CD8-positive, alpha-beta memory T cell (primary cell): ENCODE measurements at regions not wholly inside any gene's neighbourhood (a gene's known extent, or its start where the extent isn't known, plus 50 kb on each side); places are given as distances from the start of the nearest gene placed in this dataset.
A peak's percentile ranks its signal among the peaks of the same experiment; 100 is the strongest.
"Not testable (repeated sequence)": the region's sequence is repeated elsewhere in the genome, so short reads cannot be mapped to it uniquely, and the experiment has no call there.

Source experiments
- CTCF ChIA-PET: fragments of 350-600 bp; sonication (Branson Sonifier 250); formaldehyde crosslinking; loops from one replicate; lab custom pipeline; 2021; ENCODE audit warnings: antibody characterized with exemption; lab: Charles Lee
- POLR2A ChIA-PET: fragments of 350-600 bp; sonication (Branson Sonifier 250); formaldehyde crosslinking; loops from one replicate; lab custom pipeline; 2021; ENCODE audit warnings: antibody characterized with exemption; lab: Charles Lee
- DNase-seq, 5 donors: peaks; one replicate each; pipeline versions ENCODE4 v3.0.0 to v3.0.0-alpha.2; 2020 to 2022; ENCODE audit warnings: mixed read lengths in 1 of 5
- H3K27ac ChIP-seq: one replicate; pipeline ENCODE4 v1.7.0; 2013; ENCODE audit warnings: low read depth, mild to moderate bottlenecking, low read length, moderate library complexity
- H3K27me3 ChIP-seq: 2 replicates; pipeline ENCODE4 v1.7.0; 2013; ENCODE audit warnings: low read length, mild to moderate bottlenecking; ENCODE audit not compliant: insufficient read depth, poor library complexity, severe bottlenecking
- H3K36me3 ChIP-seq: 2 replicates; pipeline ENCODE4 v1.7.0; 2013; ENCODE audit warnings: mild to moderate bottlenecking, low read length, moderate library complexity; ENCODE audit not compliant: insufficient read depth
- H3K4me1 ChIP-seq: 2 replicates; pipeline ENCODE4 v1.7.0; 2013; ENCODE audit warnings: mild to moderate bottlenecking, low read length, moderate library complexity; ENCODE audit not compliant: insufficient read depth
- H3K4me3 ChIP-seq: 2 replicates; pipeline ENCODE4 v1.7.0; 2013; ENCODE audit warnings: mild to moderate bottlenecking, low read length
- H3K9me3 ChIP-seq: 2 replicates; pipeline ENCODE4 v1.7.0; 2013; ENCODE audit warnings: mild to moderate bottlenecking, low read length
- H3K27ac Mint-ChIP-seq, 8 donors: one replicate each; pipeline ENCODE4 v1.8.0; 2020 to 2021; ENCODE audit warnings: mixed read lengths in 8 of 8, mild to moderate bottlenecking in 6 of 8, inconsistent platforms in 3 of 8, moderate library complexity in 3 of 8
- H3K27me3 Mint-ChIP-seq, 2 donors: one replicate each; pipeline ENCODE4 v1.8.0; 2020 to 2021; ENCODE audit warnings: mixed read lengths in 2 of 2, mild to moderate bottlenecking in 1 of 2, moderate library complexity in 1 of 2
- H3K36me3 Mint-ChIP-seq, 3 donors: one replicate each; pipeline ENCODE4 v1.8.0; 2020 to 2021; ENCODE audit warnings: mixed read lengths in 3 of 3, inconsistent platforms in 1 of 3, mild to moderate bottlenecking in 1 of 3
- H3K4me1 Mint-ChIP-seq, 3 donors: one replicate each; pipeline ENCODE4 v1.8.0; 2020 to 2021; ENCODE audit warnings: mixed read lengths in 3 of 3, inconsistent platforms in 1 of 3, mild to moderate bottlenecking in 1 of 3
- H3K4me3 Mint-ChIP-seq, 7 donors: one replicate each; pipeline ENCODE4 v1.8.0; 2020 to 2021; ENCODE audit warnings: mixed read lengths in 7 of 7, mild to moderate bottlenecking in 6 of 7, moderate library complexity in 4 of 7, inconsistent platforms in 2 of 7
- H3K9me3 Mint-ChIP-seq, 5 donors: one replicate each; pipeline ENCODE4 v1.8.0; 2020 to 2022; ENCODE audit warnings: mixed read lengths in 5 of 5, mild to moderate bottlenecking in 3 of 5, moderate library complexity in 2 of 5, inconsistent platforms in 1 of 5

- no peaks in the 10 kb centered on the region for H3K27me3 Mint-ChIP-seq
- no peak overlapping the region for H3K4me3 ChIP-seq
- ChIA-PET CTCF (no interaction called here), POLR2A (no interaction called here)
- no peak for DNase-seq
- no peaks in the 10 kb centered on the region for H3K36me3 ChIP-seq
- H3K9me3 Mint-ChIP-seq = peaks cover 1 to 14% (median 4%) of the 10 kb centered on the region in 5 donors
- H3K27ac Mint-ChIP-seq = no peak overlapping the region
- H3K27me3 ChIP-seq = no peaks in the 10 kb centered on the region
- no peaks in the 10 kb centered on the region for H3K4me1 Mint-ChIP-seq
- no peaks in the 10 kb centered on the region for H3K36me3 Mint-ChIP-seq
- no peak overlapping the region for H3K27ac ChIP-seq
- no peaks in the 10 kb centered on the region for H3K4me1 ChIP-seq
- H3K4me3 Mint-ChIP-seq = no peak overlapping the region
- no peaks in the 10 kb centered on the region for H3K9me3 ChIP-seq
Measured at GRCh38 chr3:74921676-74922075, 307.2 kb upstream of the CNTN3 start.

GRCh38 chr3:74920721-74921350, 306.4 kb upstream of the CNTN3 start:
- Mint-ChIP-seq H3K27me3 (no peaks in the 10 kb centered on the region), H3K27ac (no peak overlapping the region), H3K36me3 (no peaks in the 10 kb centered on the region), H3K4me3 (no peak overlapping the region), H3K4me1 (no peaks in the 10 kb centered on the region), H3K9me3 (peaks cover 1 to 20% (median 5%) of the 10 kb centered on the region in 5 donors)
- Histone ChIP-seq H3K4me1 (no peaks in the 10 kb centered on the region), H3K36me3 (no peaks in the 10 kb centered on the region), H3K27me3 (no peaks in the 10 kb centered on the region), H3K4me3 (no peak overlapping the region), H3K27ac (no peak overlapping the region), H3K9me3 (no peaks in the 10 kb centered on the region)
- ChIA-PET CTCF (no interaction called here), POLR2A (no interaction called here)
- DNase-seq = no peak

GRCh38 chr3:74916696-74917095, 302.2 kb upstream of the CNTN3 start:
- Mint-ChIP-seq H3K4me1 (no peaks in the 10 kb centered on the region), H3K4me3 (no peak overlapping the region), H3K9me3 (peaks cover 1 to 23% (median 4%) of the 10 kb centered on the region in 5 donors), H3K36me3 (no peaks in the 10 kb centered on the region), H3K27me3 (no peaks in the 10 kb centered on the region), H3K27ac (no peak overlapping the region)
- H3K36me3 ChIP-seq = no peaks in the 10 kb centered on the region
- H3K4me1 ChIP-seq = no peaks in the 10 kb centered on the region
- H3K9me3 ChIP-seq = no peaks in the 10 kb centered on the region
- ChIA-PET CTCF (no interaction called here), POLR2A (no interaction called here)
- no peak overlapping the region for H3K4me3 ChIP-seq
- H3K27ac ChIP-seq = no peak overlapping the region
- no peak for DNase-seq
- H3K27me3 ChIP-seq = no peaks in the 10 kb centered on the region

GRCh38 chr3:74906181-74906580, 291.7 kb upstream of the CNTN3 start:
- no peak for DNase-seq
- no peaks in the 10 kb centered on the region for H3K9me3 ChIP-seq
- no peaks in the 10 kb centered on the region for H3K27me3 ChIP-seq
- H3K27me3 Mint-ChIP-seq = no peaks in the 10 kb centered on the region
- no peak overlapping the region for H3K4me3 ChIP-seq
- peaks cover 0 to 21% (median 5%) of the 10 kb centered on the region in 5 donors for H3K9me3 Mint-ChIP-seq
- CTCF ChIA-PET = no interaction called here
- no peaks in the 10 kb centered on the region for H3K36me3 ChIP-seq
- peaks cover 0 to 1% (median 0%) of the 10 kb centered on the region in 3 donors for H3K36me3 Mint-ChIP-seq
- no peak overlapping the region for H3K27ac ChIP-seq
- H3K4me3 Mint-ChIP-seq = no peak overlapping the region
- POLR2A ChIA-PET = no interaction called here
- H3K4me1 ChIP-seq = no peaks in the 10 kb centered on the region
- no peaks in the 10 kb centered on the region for H3K4me1 Mint-ChIP-seq
- no peak overlapping the region for H3K27ac Mint-ChIP-seq

GRCh38 chr3:74905478-74905877, 291.0 kb upstream of the CNTN3 start:
- DNase-seq = no peak
- ChIA-PET POLR2A (no interaction called here), CTCF (no interaction called here)
- Histone ChIP-seq H3K4me3 (no peak overlapping the region), H3K27ac (no peak overlapping the region), H3K9me3 (no peaks in the 10 kb centered on the region), H3K36me3 (no peaks in the 10 kb centered on the region), H3K4me1 (no peaks in the 10 kb centered on the region), H3K27me3 (no peaks in the 10 kb centered on the region)
- Mint-ChIP-seq H3K27ac (peak overlapping the region in 1 of 8 donors; percentile 44), H3K36me3 (peaks cover 0 to 1% (median 0%) of the 10 kb centered on the region in 3 donors), H3K4me3 (no peak overlapping the region), H3K27me3 (no peaks in the 10 kb centered on the region), H3K4me1 (no peaks in the 10 kb centered on the region), H3K9me3 (peaks cover 0 to 17% (median 5%) of the 10 kb centered on the region in 5 donors)

- no peaks in the 10 kb centered on the region for H3K4me1 Mint-ChIP-seq
- peaks cover 0 to 1% (median 0%) of the 10 kb centered on the region in 3 donors for H3K36me3 Mint-ChIP-seq
- H3K9me3 Mint-ChIP-seq = peaks cover 0 to 18% (median 7%) of the 10 kb centered on the region in 5 donors
- no peaks in the 10 kb centered on the region for H3K27me3 ChIP-seq
- no peak overlapping the region for H3K27ac ChIP-seq
- H3K4me3 Mint-ChIP-seq = no peak overlapping the region
- H3K4me3 ChIP-seq = no peak overlapping the region
- no peaks in the 10 kb centered on the region for H3K4me1 ChIP-seq
- CTCF ChIA-PET = no interaction called here
- no peak overlapping the region for H3K27ac Mint-ChIP-seq
- POLR2A ChIA-PET = no interaction called here
- H3K27me3 Mint-ChIP-seq = no peaks in the 10 kb centered on the region
- no peaks in the 10 kb centered on the region for H3K36me3 ChIP-seq
- no peak for DNase-seq
- H3K9me3 ChIP-seq = no peaks in the 10 kb centered on the region
Measured at GRCh38 chr3:74904646-74905045, 290.2 kb upstream of the CNTN3 start.

GRCh38 chr3:74899796-74900516, 285.5 kb upstream of the CNTN3 start:
- H3K27me3 Mint-ChIP-seq, POLR2A ChIA-PET, H3K4me3 ChIP-seq, H3K4me3 Mint-ChIP-seq, H3K4me1 ChIP-seq, H3K36me3 Mint-ChIP-seq, H3K27ac Mint-ChIP-seq, H3K27ac ChIP-seq, H3K27me3 ChIP-seq, CTCF ChIA-PET, H3K4me1 Mint-ChIP-seq, H3K9me3 ChIP-seq, H3K36me3 ChIP-seq: not testable (repeated sequence)
- DNase-seq = peak in 1 of 5 donors; percentile 38
- H3K9me3 Mint-ChIP-seq = peaks cover 0 to 13% (median 10%) of the 10 kb centered on the region in 5 donors

- no peaks in the 10 kb centered on the region for H3K27me3 Mint-ChIP-seq
- H3K27me3 ChIP-seq = no peaks in the 10 kb centered on the region
Measured at GRCh38 chr3:74897006-74897405, 282.5 kb upstream of the CNTN3 start.

More at GRCh38 chr3:74897006-74897405, 282.5 kb upstream of the CNTN3 start:
- no peak overlapping the region for H3K4me3 ChIP-seq
- Mint-ChIP-seq H3K4me3 (no peak overlapping the region), H3K9me3 (peaks cover 0 to 15% (median 7%) of the 10 kb centered on the region in 5 donors), H3K27ac (no peak overlapping the region), H3K4me1 (no peaks in the 10 kb centered on the region), H3K36me3 (no peaks in the 10 kb centered on the region)
- H3K27ac ChIP-seq = no peak overlapping the region
- ChIA-PET CTCF (no interaction called here), POLR2A (no interaction called here)
- no peaks in the 10 kb centered on the region for H3K36me3 ChIP-seq
- no peaks in the 10 kb centered on the region for H3K9me3 ChIP-seq
- no peaks in the 10 kb centered on the region for H3K4me1 ChIP-seq
- DNase-seq = no peak
